ENCODE measurements at regions not wholly inside any gene's neighbourhood (a gene's known extent, or its start where the extent isn't known, plus 50 kb on each side); places are given as distances from the start of the nearest gene placed in this dataset.

- 92% methylated on average over 1 of the region's 1 CpG for WGBS
- no peaks in the 10 kb centered on the region for H3K27me3 ChIP-seq (ENCODE audit: control insufficient read depth in 4 of 4, insufficient read depth in 4 of 4, low read length in 3 of 4)
- H3K4me1 ChIP-seq (ENCODE audit: control insufficient read depth in 4 of 4, insufficient read depth in 4 of 4, low read length in 3 of 4): no peaks in the 10 kb centered on the region
- DNase-seq (ENCODE audit: low spot score): no peak
- TF ChIP-seq FOXA1 (IDR thresholded peaks at IDR 0.05) (no peak), TAF1 (conservative IDR thresholded peaks at IDR 0.05) (no peak), REST (IDR thresholded peaks at IDR 0.05) (no peak), RAD21 (IDR thresholded peaks at IDR 0.05) (no peak), ZBTB33 (IDR thresholded peaks at IDR 0.05) (no peak), JUND (IDR thresholded peaks at IDR 0.05) (no peak), MAX (IDR thresholded peaks at IDR 0.05) (no peak), ATF3 (IDR thresholded peaks at IDR 0.05) (no peak), RXRA (IDR thresholded peaks at IDR 0.05) (no peak), HNF4G (IDR thresholded peaks at IDR 0.05) (no peak), YY1 (IDR thresholded peaks at IDR 0.05) (no peak), CTCF (IDR thresholded peaks at IDR 0.05; ENCODE audit: low read depth, low read length, missing input control) (no peak), SP1 (IDR thresholded peaks at IDR 0.05) (no peak), NR2F2 (IDR thresholded peaks at IDR 0.05) (no peak), GABPA (IDR thresholded peaks at IDR 0.05 in 1 of 2, conservative IDR thresholded peaks at IDR 0.05 in 1 of 2) (no peak), FOXA2 (IDR thresholded peaks at IDR 0.05) (no peak), HNF4A (conservative IDR thresholded peaks at IDR 0.05) (no peak), EGR1 (IDR thresholded peaks at IDR 0.05; ENCODE audit: low read depth in 2 of 2) (no peak)
- no peak overlapping the region for H3K27ac ChIP-seq (ENCODE audit: low read depth in 1 of 2, low read length in 2 of 2)
- no peaks in the 10 kb centered on the region for H3K9me3 ChIP-seq (ENCODE audit: control insufficient read depth in 4 of 4, low read length in 3 of 4)
- no peaks in the 10 kb centered on the region for H3K36me3 ChIP-seq (ENCODE audit: control insufficient read depth in 4 of 4, insufficient read depth in 3 of 4, low read depth in 1 of 4, low read length in 3 of 4)
- no peak overlapping the region for H3K9ac ChIP-seq (ENCODE audit: low read depth in 1 of 2, low read length in 2 of 2)
- H3K4me3 ChIP-seq (ENCODE audit: low read depth in 1 of 3, low read length in 3 of 3): no peak overlapping the region
Observed at GRCh38 chr12:65520658-65521057, 242.2 kb downstream of the MSRB3 start.

All from liver (tissue), 8 donors.